ENCODE measurements at regions not wholly inside any gene's neighbourhood (a gene's known extent, or its start where the extent isn't known, plus 50 kb on each side); places are given as distances from the start of the nearest gene placed in this dataset.

DNA sequence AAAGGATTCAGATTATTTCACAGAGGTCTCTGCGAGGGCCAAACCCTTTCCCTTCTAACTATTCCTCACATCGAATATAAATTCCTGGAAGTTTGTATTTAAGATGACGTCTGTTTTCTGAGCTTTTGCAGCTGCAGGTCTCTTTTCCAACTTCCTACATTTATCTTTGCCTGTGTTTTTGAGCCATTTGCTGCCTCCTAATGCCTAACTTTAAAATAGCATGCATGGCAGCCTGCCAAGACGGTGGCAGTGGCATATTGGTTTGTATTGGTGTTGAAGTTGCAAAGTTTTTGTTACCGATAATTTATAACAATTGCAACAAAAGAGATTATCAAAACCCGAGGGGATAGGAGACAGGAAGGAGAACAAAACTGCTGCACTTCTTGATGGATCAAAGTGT, 187.1 kb upstream of the DNAJC19 start:
- Mint-ChIP-seq H3K4me1 (ENCODE audit: unreplicated experiment) (no peaks in the 10 kb centered on the region), H3K4me3 (ENCODE audit: unreplicated experiment) (no peak overlapping the region), H3K27me3 (ENCODE audit: unreplicated experiment) (peaks cover 4% of the 10 kb centered on the region), H3K27ac (ENCODE audit: unreplicated experiment) (no peak overlapping the region), H3K36me3 (ENCODE audit: unreplicated experiment) (no peaks in the 10 kb centered on the region), H3K9me3 (ENCODE audit: unreplicated experiment) (no peaks in the 10 kb centered on the region)
- DNase-seq (ENCODE audit: extremely low spot score, unreplicated experiment), result no peak
- TF ChIP-seq, protein P1, sequence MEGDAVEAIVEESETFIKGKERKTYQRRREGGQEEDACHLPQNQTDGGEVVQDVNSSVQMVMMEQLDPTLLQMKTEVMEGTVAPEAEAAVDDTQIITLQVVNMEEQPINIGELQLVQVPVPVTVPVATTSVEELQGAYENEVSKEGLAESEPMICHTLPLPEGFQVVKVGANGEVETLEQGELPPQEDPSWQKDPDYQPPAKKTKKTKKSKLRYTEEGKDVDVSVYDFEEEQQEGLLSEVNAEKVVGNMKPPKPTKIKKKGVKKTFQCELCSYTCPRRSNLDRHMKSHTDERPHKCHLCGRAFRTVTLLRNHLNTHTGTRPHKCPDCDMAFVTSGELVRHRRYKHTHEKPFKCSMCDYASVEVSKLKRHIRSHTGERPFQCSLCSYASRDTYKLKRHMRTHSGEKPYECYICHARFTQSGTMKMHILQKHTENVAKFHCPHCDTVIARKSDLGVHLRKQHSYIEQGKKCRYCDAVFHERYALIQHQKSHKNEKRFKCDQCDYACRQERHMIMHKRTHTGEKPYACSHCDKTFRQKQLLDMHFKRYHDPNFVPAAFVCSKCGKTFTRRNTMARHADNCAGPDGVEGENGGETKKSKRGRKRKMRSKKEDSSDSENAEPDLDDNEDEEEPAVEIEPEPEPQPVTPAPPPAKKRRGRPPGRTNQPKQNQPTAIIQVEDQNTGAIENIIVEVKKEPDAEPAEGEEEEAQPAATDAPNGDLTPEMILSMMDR (IDR thresholded peaks at IDR 0.05), result peak; percentile 60

DNA sequence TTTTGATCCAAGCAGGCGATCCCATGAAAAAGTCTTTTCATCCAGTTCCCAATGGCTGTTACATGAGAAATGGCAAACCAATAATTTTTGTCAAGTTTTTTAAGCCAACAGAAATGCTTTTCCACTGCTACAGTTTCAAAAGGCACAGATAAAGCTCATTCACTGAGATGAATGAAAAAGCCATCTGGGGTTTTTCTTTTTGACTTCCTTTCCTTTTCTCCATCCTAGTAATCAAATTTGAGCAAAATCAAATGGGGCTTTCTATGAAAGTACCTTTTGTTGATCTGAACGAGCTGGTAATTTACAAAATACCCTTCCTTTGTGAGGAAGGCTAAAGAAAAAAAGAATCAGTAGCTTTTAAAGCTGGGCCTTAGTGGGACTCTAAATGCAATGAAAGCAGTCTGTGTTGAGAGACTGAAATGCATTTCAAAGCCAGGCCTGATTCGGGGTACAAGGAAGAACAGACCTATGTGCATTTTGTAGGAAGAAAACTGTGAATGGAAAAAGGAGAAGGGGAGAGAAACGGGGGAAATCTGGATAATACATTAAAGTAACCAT, 185.2 kb upstream of the DNAJC19 start:
- DNase-seq (ENCODE audit: extremely low spot score, unreplicated experiment), result no peak
- H3K4me3 Mint-ChIP-seq (ENCODE audit: unreplicated experiment), result no peak overlapping the region
- H3K27me3 Mint-ChIP-seq (ENCODE audit: unreplicated experiment), result peaks cover 4% of the 10 kb centered on the region
- no peaks in the 10 kb centered on the region for H3K36me3 Mint-ChIP-seq (ENCODE audit: unreplicated experiment)
- TF ChIP-seq, protein P1 (IDR thresholded peaks at IDR 0.05), result no peak
- no peaks in the 10 kb centered on the region for H3K4me1 Mint-ChIP-seq (ENCODE audit: unreplicated experiment)
- no peak overlapping the region for H3K27ac Mint-ChIP-seq (ENCODE audit: unreplicated experiment)
- no peaks in the 10 kb centered on the region for H3K9me3 Mint-ChIP-seq (ENCODE audit: unreplicated experiment)

DNA sequence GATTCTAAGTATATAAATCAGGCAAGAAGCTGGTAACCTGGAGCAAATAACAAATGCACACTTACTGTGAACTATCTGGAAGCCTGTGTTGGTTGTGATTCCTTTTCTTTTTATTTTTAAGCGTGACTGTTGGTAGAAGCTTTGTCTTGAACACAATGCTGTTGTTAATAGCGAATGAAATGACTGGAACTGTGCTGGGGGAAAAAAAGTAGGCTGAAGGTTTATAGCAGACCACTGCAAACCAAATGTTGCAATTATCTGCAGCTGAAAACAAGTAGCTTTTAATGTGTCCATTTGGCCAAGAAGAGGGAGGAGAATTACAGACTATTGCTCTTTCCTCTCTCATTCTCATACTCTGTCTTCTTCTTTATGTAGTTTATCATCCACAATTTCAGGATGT, 184.5 kb upstream of the DNAJC19 start:
- DNase-seq (ENCODE audit: extremely low spot score, unreplicated experiment), result no peak
- H3K27ac Mint-ChIP-seq (ENCODE audit: unreplicated experiment), result no peak overlapping the region
- H3K4me3 Mint-ChIP-seq (ENCODE audit: unreplicated experiment), result no peak overlapping the region
- TF ChIP-seq, protein P1 (IDR thresholded peaks at IDR 0.05), result no peak
- H3K27me3 Mint-ChIP-seq (ENCODE audit: unreplicated experiment), result peaks cover 4% of the 10 kb centered on the region
- no peaks in the 10 kb centered on the region for H3K4me1 Mint-ChIP-seq (ENCODE audit: unreplicated experiment)
- H3K9me3 Mint-ChIP-seq (ENCODE audit: unreplicated experiment), result no peaks in the 10 kb centered on the region
- H3K36me3 Mint-ChIP-seq (ENCODE audit: unreplicated experiment), result no peaks in the 10 kb centered on the region

DNA sequence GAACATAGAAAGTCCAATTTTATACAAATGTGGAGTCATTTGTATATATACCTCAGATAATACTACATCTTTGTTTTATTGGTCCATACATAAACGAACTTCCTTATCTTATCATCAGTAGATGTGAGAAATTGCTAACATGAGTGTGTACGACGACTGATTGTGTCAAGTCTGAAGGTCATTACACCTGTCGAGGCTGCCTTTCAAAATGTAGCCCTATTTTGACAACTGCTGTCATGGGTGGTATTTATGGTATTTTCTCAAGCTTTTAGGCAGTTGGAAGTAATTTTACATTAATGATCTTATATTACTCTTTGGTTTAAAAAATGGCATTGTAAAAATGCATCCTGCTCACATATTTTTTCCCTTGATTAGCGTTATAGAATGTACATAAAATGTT, 183.7 kb upstream of the DNAJC19 start:
- Mint-ChIP-seq H3K9me3 (ENCODE audit: unreplicated experiment) (no peaks in the 10 kb centered on the region), H3K27me3 (ENCODE audit: unreplicated experiment) (peaks cover 4% of the 10 kb centered on the region), H3K4me1 (ENCODE audit: unreplicated experiment) (no peaks in the 10 kb centered on the region), H3K4me3 (ENCODE audit: unreplicated experiment) (no peak overlapping the region), H3K36me3 (ENCODE audit: unreplicated experiment) (no peaks in the 10 kb centered on the region), H3K27ac (ENCODE audit: unreplicated experiment) (no peak overlapping the region)
- DNase-seq (ENCODE audit: extremely low spot score, unreplicated experiment), result no peak
- TF ChIP-seq, protein P1 (IDR thresholded peaks at IDR 0.05), result no peak

DNA sequence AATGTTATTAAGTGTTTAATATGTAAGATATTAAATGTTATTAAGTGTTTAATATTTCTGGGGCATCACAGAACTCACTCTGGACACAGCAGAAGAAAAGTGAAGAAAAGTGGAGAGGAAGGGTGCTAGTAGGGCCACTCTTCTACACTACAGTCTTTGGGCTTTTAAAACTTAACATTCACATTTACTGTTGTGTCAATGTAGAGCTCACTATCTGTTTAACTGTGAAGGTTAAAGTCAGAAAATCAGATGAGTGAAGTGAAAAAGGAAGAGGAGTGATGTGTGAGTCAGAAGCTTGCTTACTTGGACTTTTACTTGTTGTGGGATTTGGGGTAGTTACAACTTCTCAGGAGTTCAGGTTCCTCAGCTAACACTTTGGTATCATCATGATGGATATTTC, 145.3 kb upstream of the DNAJC19 start:
- no peak overlapping the region for H3K4me3 Mint-ChIP-seq (ENCODE audit: unreplicated experiment)
- H3K27me3 Mint-ChIP-seq (ENCODE audit: unreplicated experiment), result no peaks in the 10 kb centered on the region
- H3K9me3 Mint-ChIP-seq (ENCODE audit: unreplicated experiment), result no peaks in the 10 kb centered on the region
- H3K36me3 Mint-ChIP-seq (ENCODE audit: unreplicated experiment), result no peaks in the 10 kb centered on the region
- no peak for DNase-seq (ENCODE audit: extremely low spot score, unreplicated experiment)
- H3K27ac Mint-ChIP-seq (ENCODE audit: unreplicated experiment), result no peak overlapping the region
- H3K4me1 Mint-ChIP-seq (ENCODE audit: unreplicated experiment), result no peaks in the 10 kb centered on the region
- TF ChIP-seq, protein P1 (IDR thresholded peaks at IDR 0.05), result no peak

All from osteocyte (in vitro differentiated cells).